GOT3 (cell line): ENCODE measurements at regions not wholly inside any gene's neighbourhood (a gene's known extent, or its start where the extent isn't known, plus 50 kb on each side); places are given as distances from the start of the nearest gene placed in this dataset.

Experiments
- DNase-seq: peaks from one replicate; lab custom pipeline; 2025; ENCODE audit warnings: mixed read lengths; lab: John Stamatoyannopoulos, UW

DNA sequence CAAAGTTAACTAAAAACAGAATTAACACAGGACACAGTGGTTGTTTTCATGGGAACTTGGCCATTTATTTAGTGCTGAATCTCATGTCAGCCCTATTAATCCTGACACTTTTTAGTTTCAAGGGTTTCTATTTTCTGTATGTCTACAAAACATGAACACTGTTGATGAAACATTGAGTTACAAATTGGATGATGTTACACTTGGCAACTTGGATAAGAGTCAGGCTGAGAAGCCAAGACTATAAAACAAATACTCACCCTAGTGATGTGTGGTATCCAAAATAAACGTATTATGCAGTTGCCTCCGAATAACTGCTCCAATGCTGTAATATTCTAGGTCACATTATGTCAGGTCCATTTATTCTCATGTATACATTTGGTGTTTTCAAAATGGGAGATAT, 349.6 kb downstream of the ZIC1 start:
- DNase-seq, result no peak

- DNase-seq, result no peak
These were observed 350.9 kb downstream of the ZIC1 start for GRCh38 chr3:147760085-147760484.

DNA sequence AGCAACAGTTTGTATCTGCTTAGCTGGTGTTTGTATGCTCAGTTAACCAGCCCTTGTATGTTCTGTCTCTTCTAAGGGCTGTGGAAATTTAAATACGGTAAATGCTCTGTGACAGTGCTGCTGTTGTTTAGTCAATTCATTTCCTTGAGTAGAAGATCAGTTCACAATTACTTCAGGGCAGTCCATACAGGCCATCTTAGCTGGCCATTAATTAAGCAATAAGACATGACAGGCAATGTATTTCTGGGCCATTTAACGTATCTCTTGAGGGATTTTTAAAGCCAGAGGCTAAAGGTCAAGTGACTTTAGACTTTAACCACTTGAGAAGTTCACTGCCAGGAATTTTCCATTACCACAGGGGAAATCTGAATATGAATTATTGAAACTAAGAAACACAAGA, 351.8 kb downstream of the ZIC1 start:
- no peak for DNase-seq

DNA sequence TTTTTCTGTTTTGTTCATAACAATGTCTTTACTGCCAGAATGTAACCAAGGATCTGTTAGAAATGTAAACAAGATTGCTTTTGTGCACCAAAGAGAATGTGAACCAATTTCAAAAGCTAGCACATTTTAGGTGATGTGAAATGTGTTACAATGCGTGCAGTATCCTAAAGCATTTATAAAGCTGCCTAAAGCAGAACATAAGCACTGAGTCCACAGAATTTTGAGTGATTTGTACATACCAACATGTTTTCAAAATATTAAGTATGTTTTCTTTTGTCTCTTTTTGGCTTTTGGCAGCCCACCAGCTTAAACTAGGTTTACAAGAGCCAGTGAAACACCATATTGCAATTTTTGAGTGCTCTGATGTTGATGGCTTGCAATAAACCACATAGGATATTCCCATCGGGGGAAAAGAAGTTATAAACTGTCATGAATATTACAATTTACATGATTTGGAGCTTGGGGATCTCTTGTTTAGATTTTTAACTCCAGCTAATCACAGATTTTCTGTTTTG, 364.0 kb downstream of the ZIC1 start:
- no peak for DNase-seq

- DNase-seq, result no peak
These were observed 366.2 kb downstream of the ZIC1 start for GRCh38 chr3:147775411-147775810.

GRCh38 chr3:147775816-147776530, 366.8 kb downstream of the ZIC1 start:
- no peak for DNase-seq

- DNase-seq, result no peak
These were observed 384.7 kb downstream of the ZIC1 start for GRCh38 chr3:147793841-147794240.

DNA sequence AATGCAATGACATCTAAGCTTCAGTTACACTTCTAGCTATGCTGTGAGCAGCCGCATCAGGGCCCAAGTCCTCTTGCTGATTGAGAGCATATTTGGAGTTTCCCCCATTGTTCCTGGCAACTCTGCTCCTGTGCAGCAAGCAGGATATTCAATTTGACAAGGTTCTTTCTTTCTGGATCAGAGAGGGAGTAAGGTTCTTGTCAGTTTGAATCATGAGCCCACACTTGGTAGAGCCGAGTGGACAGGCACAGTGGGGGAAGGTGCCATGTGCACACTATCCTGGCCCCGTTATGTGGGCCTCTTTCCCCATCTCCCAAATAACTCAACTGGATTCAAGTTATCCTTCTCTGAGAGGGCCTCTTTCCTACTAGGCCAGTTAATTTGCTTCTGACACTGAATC, 385.4 kb downstream of the ZIC1 start:
- DNase-seq, result no peak

- DNase-seq, result no peak
These were observed 386.3 kb downstream of the ZIC1 start for GRCh38 chr3:147795418-147795817.

- no peak for DNase-seq
These were observed 387.9 kb downstream of the ZIC1 start for GRCh38 chr3:147797095-147797494.

DNA sequence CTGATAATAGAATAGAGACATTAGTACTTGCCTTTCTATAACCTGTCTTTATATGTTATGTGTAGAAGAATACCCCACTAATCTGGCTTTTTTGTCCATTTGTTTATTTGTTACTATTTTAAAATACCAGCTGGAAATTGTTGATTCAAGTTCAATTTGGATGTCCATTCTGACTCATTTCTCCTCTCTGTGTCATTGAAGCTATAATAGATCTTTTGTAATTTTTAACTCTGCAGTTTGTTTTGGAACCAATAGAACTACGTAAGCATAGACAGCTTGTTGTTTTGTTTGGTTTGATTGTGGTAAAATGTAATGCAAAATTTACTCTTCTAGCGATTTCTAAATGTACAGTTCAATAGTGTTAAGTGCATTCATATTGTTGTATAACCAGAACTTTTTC, 390.4 kb downstream of the ZIC1 start:
- DNase-seq, result no peak

GRCh38 chr3:147807776-147808175, 398.6 kb downstream of the ZIC1 start:
- no peak for DNase-seq

GRCh38 chr3:147809206-147809605, 400.0 kb downstream of the ZIC1 start:
- no peak for DNase-seq

DNA sequence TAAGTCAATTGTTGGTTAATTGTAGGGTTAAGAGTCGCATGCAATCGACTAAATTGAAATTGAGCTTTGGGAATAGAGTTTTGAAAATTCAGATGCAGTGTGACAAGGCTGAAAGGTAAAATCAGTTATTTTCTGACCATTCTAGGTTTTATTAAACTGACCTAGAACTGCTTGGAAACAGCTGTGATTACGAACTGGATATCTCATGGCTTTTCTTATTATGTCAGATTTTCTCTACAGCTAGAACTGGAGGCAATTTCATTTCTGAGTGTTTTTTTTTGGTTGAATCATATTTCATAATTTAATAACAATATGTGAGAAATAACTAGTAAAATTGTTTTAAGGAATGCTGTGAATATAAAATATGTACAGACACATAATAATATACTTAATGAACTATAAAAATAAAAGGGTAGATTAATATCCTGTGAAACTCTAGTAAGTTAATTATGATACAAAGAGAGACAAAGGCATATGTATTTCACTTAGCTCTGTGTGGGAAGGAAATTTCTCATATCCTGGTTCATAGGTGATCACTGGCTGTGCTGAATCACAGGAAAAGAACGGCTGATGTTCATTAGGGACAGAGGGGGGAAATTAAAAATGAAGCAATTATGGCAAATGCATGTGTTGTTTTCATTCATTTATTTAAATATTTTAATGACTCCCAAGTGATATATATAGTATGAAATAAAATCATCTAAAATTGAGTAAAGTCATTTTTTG, 403.2 kb downstream of the ZIC1 start:
- no peak for DNase-seq

- DNase-seq, result no peak
These were observed 404.1 kb downstream of the ZIC1 start for GRCh38 chr3:147813256-147813655.

GRCh38 chr3:147816752-147817151, 407.6 kb downstream of the ZIC1 start:
- no peak for DNase-seq

- no peak for DNase-seq
These were observed 423.4 kb downstream of the ZIC1 start for GRCh38 chr3:147832611-147833010.

DNA sequence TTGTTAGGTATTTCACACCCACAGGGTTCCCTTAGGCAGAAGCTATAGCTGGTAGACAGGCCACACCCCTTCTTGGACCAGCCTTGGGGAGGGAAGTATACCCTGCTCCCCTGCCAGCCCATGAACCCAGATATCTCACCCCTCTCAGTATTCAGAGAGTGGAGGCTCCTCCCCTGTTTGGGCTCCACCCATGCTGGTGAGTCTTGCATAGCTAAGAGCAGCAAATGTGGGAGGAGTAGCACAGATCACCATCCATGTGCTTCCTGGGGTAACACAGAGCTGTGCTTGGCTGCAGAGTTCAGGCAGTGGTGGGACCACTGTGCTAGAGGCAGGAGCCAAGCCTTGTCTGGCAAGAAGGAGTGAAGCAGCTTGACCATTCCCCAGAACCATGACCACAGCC, 427.2 kb downstream of the ZIC1 start:
- DNase-seq, result no peak

GRCh38 chr3:147838652-147839051, 429.5 kb downstream of the ZIC1 start:
- DNase-seq, result no peak

DNA sequence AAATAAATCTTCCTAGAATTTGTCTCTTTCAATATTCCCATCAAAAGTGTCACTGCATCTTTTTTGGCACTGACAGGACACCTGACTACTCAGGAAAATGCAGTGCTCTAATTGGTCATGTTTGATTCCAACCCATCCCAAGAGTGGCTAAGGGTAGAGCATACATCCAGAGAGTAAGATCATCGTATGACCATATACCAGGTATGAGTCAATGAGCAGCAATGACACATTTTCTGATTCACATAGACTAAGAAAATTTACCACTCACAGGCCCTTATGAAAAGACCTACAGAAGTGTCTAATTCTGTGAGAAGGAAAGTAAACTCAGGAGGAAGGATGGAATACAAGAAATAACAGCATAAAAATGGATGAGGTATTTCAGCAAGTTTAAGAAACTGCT, 434.2 kb downstream of the ZIC1 start:
- no peak for DNase-seq

DNA sequence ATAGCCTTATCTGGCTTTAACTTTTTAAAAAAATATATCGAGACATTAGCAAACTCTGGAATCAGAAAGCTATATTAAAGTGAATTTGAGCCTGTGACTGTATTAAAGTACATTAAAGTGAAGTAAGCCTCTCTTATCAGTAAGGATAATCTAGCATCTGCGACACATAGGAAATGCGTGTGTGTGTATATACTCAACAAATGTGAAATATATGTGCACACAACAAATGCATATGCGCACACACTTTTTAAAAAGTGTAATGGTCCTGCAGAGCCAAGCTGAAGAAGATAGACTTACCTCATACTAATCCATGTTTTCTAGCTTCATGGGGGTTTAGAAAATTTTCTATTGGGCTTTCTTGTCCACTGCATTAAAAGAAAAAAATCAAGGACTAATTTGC, 437.1 kb downstream of the ZIC1 start:
- no peak for DNase-seq

DNA sequence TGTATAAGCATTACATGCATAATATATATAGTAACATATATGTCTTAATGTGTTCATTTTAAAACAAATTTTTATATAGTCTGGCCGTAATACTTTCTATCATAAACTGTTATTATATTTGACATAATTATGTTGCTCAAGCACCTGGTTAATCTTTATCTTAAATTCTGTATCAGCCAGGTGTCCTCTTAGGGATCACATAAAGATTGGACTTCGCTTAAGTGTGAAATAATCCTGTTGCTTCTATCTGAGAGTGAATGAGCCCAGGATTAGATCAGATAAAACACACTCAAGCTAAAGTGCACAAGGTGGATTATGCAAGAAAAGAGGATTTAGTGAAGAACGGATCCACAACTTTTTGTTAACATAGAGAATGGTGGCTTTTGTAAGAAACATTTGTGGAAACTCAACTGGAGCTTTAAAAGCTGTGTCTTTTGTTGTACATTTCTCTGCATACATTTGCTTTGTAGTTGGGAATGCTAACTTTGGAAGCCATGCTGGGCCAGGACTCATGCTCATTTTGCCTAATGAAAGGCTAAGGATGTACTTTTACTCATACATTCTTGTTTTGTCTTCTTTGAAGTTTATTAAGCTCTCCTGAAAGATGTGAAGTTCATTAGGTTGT, 437.8 kb downstream of the ZIC1 start:
- DNase-seq, result no peak

DNA sequence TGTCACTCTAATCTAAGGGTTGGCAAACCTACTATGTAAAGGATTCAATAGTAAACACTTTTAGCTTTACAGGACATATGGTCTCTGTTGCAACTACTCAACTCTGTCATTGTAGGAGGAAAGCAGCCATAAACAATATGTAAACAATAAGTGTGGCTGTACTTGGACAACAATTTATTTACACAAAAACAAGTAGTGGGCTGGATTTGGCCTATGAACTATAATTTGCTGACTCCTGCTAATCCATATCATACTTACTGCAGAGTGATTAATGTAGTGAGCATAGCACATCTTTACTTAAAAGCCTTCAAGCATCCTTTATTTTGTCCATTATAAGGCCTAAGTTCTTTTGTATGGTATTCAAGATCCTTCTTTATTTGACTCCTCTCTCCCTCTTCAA, 441.9 kb downstream of the ZIC1 start:
- no peak for DNase-seq
